Tibial nerve (tissue), 4 donors: ENCODE measurements at regions not wholly inside any gene's neighbourhood (a gene's known extent, or its start where the extent isn't known, plus 50 kb on each side); places are given as distances from the start of the nearest gene placed in this dataset.

Source experiments
- EP300 ChIP-seq, 2 donors: sonication (generic); formaldehyde crosslinking; IDR thresholded peaks; one replicate each; pipeline ENCODE4 v1.6.1; 2017; ENCODE audit warnings: antibody characterized with exemption in 2 of 2, mild to moderate bottlenecking in 1 of 2
- POLR2A ChIP-seq, 2 donors: fragments of 450-650 bp; IDR thresholded peaks; one replicate each; pipeline ENCODE4 v1.6.1; 2017; ENCODE audit warnings: antibody characterized with exemption in 2 of 2, mild to moderate bottlenecking in 2 of 2, moderate library complexity in 2 of 2
- TF ChIP-seq, protein P1 (sequence below), 5 experiments: fragments of 200-600 bp in 3 of 5; fragments of 450-650 bp in 2 of 5; sonication (generic) in 3 of 5; IDR thresholded peaks; one replicate each; pipeline ENCODE4 v1.5.1; 2016 to 2019; ENCODE audit warnings: antibody characterized with exemption in 5 of 5, mild to moderate bottlenecking in 3 of 5, moderate library complexity in 2 of 5

DNA sequence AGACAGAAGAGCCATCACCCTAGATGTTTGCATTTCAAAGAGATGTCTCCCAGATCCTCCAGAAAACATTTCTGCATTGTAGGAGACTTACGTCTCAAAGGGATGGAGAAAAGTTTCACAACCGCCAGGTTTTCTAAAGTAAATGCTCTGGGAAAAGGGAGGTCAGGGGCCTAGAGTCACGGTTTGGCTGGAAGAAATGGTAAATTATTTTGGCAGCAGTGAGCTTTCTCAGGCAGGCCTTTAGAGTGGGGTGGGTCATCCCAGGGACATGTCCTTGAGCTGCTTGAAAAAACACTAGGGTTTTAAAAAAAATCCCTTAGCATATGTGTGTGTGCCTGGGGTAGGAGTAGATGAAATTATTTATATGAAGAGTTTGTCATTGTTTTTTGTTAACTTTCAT, 728.8 kb downstream of the TYW1 start:
- TF ChIP-seq, protein P1, sequence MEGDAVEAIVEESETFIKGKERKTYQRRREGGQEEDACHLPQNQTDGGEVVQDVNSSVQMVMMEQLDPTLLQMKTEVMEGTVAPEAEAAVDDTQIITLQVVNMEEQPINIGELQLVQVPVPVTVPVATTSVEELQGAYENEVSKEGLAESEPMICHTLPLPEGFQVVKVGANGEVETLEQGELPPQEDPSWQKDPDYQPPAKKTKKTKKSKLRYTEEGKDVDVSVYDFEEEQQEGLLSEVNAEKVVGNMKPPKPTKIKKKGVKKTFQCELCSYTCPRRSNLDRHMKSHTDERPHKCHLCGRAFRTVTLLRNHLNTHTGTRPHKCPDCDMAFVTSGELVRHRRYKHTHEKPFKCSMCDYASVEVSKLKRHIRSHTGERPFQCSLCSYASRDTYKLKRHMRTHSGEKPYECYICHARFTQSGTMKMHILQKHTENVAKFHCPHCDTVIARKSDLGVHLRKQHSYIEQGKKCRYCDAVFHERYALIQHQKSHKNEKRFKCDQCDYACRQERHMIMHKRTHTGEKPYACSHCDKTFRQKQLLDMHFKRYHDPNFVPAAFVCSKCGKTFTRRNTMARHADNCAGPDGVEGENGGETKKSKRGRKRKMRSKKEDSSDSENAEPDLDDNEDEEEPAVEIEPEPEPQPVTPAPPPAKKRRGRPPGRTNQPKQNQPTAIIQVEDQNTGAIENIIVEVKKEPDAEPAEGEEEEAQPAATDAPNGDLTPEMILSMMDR (IDR thresholded peaks at IDR 0.05) = no peak
- TF ChIP-seq POLR2A (IDR thresholded peaks at IDR 0.05) (no peak), EP300 (IDR thresholded peaks at IDR 0.05) (no peak)
